ENCODE measurements at regions not wholly inside any gene's neighbourhood (a gene's known extent, or its start where the extent isn't known, plus 50 kb on each side); places are given as distances from the start of the nearest gene placed in this dataset.

DNA sequence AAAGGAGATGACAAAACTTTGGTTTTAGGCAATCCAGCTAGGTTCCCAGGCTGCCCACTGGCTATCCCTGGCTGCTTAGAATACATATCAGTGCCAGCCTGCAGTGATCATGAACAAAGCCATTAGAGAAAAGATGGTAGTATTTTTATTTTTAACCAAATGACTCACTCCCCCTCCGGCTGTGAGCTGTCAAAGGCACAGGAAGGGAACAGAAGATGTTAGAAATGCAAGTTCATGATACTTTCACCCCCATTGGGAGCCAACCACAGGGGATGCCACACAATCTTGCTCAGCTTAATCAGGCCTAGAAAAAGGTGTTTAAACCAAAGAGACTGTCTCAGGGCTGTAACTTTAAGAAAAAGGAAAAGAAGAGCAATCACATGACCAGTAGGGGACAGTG, 70.3 kb upstream of the ASTN2 start:
- H3K36me3 ChIP-seq (ENCODE audit: control insufficient read depth in 2 of 2, extremely low read depth in 1 of 2, insufficient read depth in 2 of 2, low read length in 2 of 2), result no peaks in the 10 kb centered on the region
- dilution Hi-C loops (cut with MboI; ENCODE audit: extremely low pct_ligation_motif_present, low sequenced_read_pairs), result no loop called here
- no peak for FAIRE-seq

DNA sequence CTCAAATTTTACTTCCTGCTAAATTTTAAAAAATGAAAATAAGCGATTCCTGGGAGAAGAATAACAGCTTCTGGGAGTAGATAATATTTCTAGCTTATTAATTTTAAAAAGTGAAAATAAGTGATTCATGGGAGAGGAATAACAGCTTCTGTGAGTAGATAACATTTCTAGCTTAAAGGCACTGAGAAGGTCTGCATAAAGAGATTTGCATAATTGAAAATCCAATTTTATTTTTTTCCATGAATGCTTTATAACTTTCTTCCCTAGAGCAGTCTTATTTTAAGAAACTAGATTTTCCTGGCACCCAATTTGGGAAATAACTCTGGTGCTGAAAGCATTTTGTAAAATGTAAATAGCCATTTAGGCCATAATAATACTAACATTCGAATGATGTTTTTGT, 65.9 kb upstream of the ASTN2 start:
- POLR2A ChIA-PET, result no interaction called here
- Histone ChIP-seq H3K36me3 (ENCODE audit: control insufficient read depth in 2 of 2, extremely low read depth in 1 of 2, insufficient read depth in 2 of 2, low read length in 2 of 2) (no peaks in the 10 kb centered on the region), H3K27ac (ENCODE audit: insufficient read depth, low read depth, low read length) (no peak overlapping the region), H3K9me3 (replicated peaks; ENCODE audit: control insufficient read depth, insufficient read depth, low read length) (no peaks in the 10 kb centered on the region), H3K79me2 (ENCODE audit: control insufficient read depth, insufficient read depth, low read length) (no peaks in the 10 kb centered on the region), H3K9me1 (replicated peaks; ENCODE audit: control insufficient read depth, extremely low read depth, insufficient read depth, low read length) (no peaks in the 10 kb centered on the region), H4K20me1 (replicated peaks; ENCODE audit: control insufficient read depth, extremely low read depth, insufficient read depth, low read length) (no peaks in the 10 kb centered on the region), H3K9ac (replicated peaks; ENCODE audit: extremely low read depth, insufficient read depth, low read length) (no peak overlapping the region), H3K4me3 (replicated peaks in 1 of 3; ENCODE audit: insufficient read depth in 1 of 3, low read depth in 1 of 3, low read length in 3 of 3) (no peak overlapping the region), H3K27me3 (ENCODE audit: control insufficient read depth in 2 of 2, insufficient read depth in 2 of 2, low read length in 2 of 2) (no peaks in the 10 kb centered on the region), H3K4me1 (ENCODE audit: control insufficient read depth, extremely low read depth, insufficient read depth, low read length) (no peaks in the 10 kb centered on the region), H2AFZ (ENCODE audit: low read depth, low read length) (no peak overlapping the region), H3K4me2 (ENCODE audit: insufficient read depth, low read length) (no peak overlapping the region)
- no TSS peak for BruUV-seq (replicated peaks)
- no peak for DNase-seq (ENCODE audit: low read depth, low spot score)
- dilution Hi-C loops (cut with MboI; ENCODE audit: extremely low pct_ligation_motif_present, low sequenced_read_pairs) (no loop called here), intact Hi-C loops (cut with micrococcal nuclease) (no loop called here)
- CTCF ChIA-PET, result no interaction called here
- FAIRE-seq, result no peak
- TF ChIP-seq POLR2AphosphoS5 (IDR thresholded peaks at IDR 0.05; ENCODE audit: insufficient read depth, low read depth, low read length) (no peak), JUN (IDR thresholded peaks at IDR 0.05; ENCODE audit: borderline replicate concordance, insufficient read depth, insufficient read length, low read depth) (no peak), GATA2 (IDR thresholded peaks at IDR 0.05; ENCODE audit: insufficient read depth, insufficient read length, low read depth, low read length) (no peak), EZH2 (IDR thresholded peaks at IDR 0.05; ENCODE audit: borderline replicate concordance, low read depth, low read length, severe bottlenecking) (no peak), MYC (IDR thresholded peaks at IDR 0.05; ENCODE audit: low read depth, low read length) (no peak), POLR2A (IDR thresholded peaks at IDR 0.05; ENCODE audit: low read depth, low read length) (no peak)
- TF ChIP-seq, protein P1, sequence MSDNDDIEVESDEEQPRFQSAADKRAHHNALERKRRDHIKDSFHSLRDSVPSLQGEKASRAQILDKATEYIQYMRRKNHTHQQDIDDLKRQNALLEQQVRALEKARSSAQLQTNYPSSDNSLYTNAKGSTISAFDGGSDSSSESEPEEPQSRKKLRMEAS (IDR thresholded peaks at IDR 0.05; ENCODE audit: insufficient read depth, insufficient read length), result no peak

More for the DNA sequence above, 70.3 kb upstream of the ASTN2 start:
- no peak for DNase-seq (ENCODE audit: low read depth, low spot score)
- Histone ChIP-seq H3K27me3 (ENCODE audit: control insufficient read depth in 2 of 2, insufficient read depth in 2 of 2, low read length in 2 of 2) (no peaks in the 10 kb centered on the region), H3K4me3 (replicated peaks in 1 of 3; ENCODE audit: insufficient read depth in 1 of 3, low read depth in 1 of 3, low read length in 3 of 3) (no peak overlapping the region), H2AFZ (ENCODE audit: low read depth, low read length) (no peak overlapping the region), H3K4me2 (ENCODE audit: insufficient read depth, low read length) (no peak overlapping the region), H3K79me2 (ENCODE audit: control insufficient read depth, insufficient read depth, low read length) (no peaks in the 10 kb centered on the region), H3K9ac (replicated peaks; ENCODE audit: extremely low read depth, insufficient read depth, low read length) (no peak overlapping the region), H3K9me3 (replicated peaks; ENCODE audit: control insufficient read depth, insufficient read depth, low read length) (no peaks in the 10 kb centered on the region), H3K9me1 (replicated peaks; ENCODE audit: control insufficient read depth, extremely low read depth, insufficient read depth, low read length) (no peaks in the 10 kb centered on the region), H4K20me1 (replicated peaks; ENCODE audit: control insufficient read depth, extremely low read depth, insufficient read depth, low read length) (no peaks in the 10 kb centered on the region), H3K27ac (ENCODE audit: insufficient read depth, low read depth, low read length) (no peak overlapping the region), H3K4me1 (ENCODE audit: control insufficient read depth, extremely low read depth, insufficient read depth, low read length) (no peaks in the 10 kb centered on the region)
- BruUV-seq (replicated peaks), result no TSS peak
- intact Hi-C loops (cut with micrococcal nuclease), result no loop called here
- ChIA-PET CTCF (interaction anchor here (1.2 kb wide), 2 partner anchors 9 to 71 kb away, joined by 3 read pairs; no protein-coding TSS in a partner anchor), POLR2A (no interaction called here)
- no peak for TF ChIP-seq POLR2A (IDR thresholded peaks at IDR 0.05; ENCODE audit: low read depth, low read length)
- peak; percentile 25 for TF ChIP-seq FOS (IDR thresholded peaks at IDR 0.05; ENCODE audit: borderline replicate concordance, insufficient read depth, low read length)
- no peak for TF ChIP-seq CTCF (IDR thresholded peaks at IDR 0.05; ENCODE audit: extremely low read depth in 1 of 2, insufficient read depth in 1 of 2, low read depth in 1 of 2, low read length in 2 of 2)
- TF ChIP-seq MYC (IDR thresholded peaks at IDR 0.05; ENCODE audit: low read depth, low read length), result no peak
